NCI-H1930 (cell line): ENCODE measurements at regions not wholly inside any gene's neighbourhood (a gene's known extent, or its start where the extent isn't known, plus 50 kb on each side); places are given as distances from the start of the nearest gene placed in this dataset.
"Not testable (repeated sequence)": the region's sequence is repeated elsewhere in the genome, so short reads cannot be mapped to it uniquely, and the experiment has no call there.

ENCODE experiments used
- DNase-seq, 2 experiments: peaks; one replicate each; lab custom pipeline; 2025; lab: John Stamatoyannopoulos, UW

DNA sequence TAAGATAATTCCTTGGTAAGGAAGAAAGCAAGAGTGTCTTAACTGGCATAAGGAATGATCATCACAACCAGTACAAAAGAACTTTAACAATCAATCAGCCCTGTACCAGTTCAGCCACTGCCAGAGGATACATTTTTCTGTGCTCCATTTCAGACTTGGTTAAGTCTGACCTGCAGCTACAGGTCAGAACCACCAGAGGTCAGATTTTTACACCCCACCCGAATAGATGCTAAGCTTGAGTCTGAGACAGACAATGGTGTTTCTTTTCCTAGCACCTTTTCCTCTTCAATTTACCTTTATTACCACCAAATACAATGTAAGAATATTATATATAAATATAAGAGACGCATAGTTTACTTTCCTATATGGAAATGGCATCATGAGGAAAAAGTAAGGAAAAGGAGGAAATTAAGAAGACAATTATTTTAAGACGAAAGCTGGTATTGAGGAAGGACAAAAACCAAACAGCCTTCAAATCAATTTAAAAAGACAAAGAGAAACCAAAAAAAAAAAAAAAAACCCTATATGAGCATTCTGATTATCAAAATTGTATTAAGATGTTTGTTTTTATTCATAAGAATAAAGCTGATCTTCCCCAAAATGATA lies 215.3 kb upstream of the TTC29 start:
- peak; percentile 11 to 42 for DNase-seq

DNA sequence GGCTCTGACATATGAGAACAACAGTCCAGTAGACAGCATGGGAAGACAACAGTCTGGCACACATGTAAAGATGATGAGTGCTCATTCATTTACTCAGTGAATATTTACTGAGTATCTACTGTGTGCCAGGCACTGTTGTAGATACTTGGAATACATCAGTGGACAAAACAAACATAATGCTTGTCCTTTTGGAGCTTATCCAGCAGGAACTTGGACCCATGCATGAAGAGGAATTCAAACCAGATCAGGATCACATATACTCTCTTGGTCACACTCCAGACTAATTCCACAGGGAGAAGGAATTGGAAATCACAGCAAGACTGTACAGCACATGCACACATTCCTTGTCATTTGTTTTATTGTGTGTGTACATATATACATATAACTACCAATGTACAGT lies 217.6 kb upstream of the TTC29 start:
- DNase-seq: no peak

DNA sequence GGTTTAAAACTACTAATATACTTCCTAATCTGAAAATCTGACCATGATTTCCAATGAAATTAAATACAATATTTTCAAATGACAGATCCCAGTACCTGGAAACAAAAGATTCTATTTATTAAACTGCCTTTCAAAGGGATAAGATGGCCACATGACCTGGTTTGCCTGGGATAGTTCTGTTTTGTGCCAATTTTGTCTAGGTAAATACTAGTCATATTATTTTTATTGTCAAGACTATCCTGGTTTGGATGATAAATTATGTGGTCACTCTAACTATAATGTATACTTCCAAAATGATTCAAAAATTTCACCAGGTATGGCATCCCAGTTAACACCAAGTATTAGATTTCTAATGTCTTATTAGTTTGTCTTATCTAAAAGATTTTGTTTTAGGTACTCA lies 222.5 kb upstream of the TTC29 start:
- DNase-seq: not testable (repeated sequence)

DNA sequence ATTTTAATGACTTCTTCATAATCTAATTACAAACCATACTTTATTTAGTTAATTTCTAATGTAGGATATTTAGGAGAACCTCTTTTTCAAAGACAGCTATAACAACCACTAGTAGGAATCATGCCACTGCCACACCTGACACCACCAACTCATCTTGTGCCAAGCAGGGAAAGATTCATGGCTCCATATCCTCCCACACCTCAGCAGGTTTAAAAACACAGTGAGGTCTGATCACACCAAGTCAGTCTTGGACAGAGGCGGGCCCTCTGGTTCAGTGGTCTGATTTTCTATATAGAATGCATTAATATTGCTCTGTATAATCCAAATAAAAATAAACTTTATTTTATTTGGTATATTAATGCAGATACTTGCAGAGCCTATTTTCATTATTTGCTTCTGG lies 227.7 kb upstream of the TTC29 start:
- no peak for DNase-seq

DNA sequence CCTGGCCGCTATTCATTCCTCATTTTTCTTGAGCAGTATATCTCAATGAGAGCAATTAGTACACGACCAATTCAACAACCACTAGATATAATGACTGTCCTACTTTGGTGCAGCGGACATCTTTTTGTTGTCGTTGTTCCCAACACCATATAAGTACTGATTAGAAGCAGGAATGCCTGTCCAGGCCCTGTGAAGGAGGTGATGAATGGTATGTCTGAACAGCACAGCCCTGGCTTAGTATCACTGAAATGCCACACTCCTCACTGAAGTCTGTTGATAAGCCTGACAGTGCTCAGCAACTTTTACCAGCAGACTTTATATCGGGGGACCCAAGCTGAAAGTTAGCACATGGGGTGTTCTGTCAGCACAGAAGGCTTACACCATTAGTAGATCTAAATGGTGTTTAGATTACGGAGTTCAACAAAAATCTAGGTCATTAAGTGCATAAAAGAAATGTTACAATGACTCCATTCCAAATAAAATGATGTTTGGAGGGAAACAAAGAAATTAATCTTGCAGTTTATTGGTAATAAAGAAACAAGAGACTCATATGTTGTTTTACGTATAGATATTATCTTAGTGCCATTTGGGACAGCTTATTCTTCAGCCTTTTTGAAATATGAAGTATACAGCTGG lies 228.3 kb upstream of the TTC29 start:
- DNase-seq: no peak

DNA sequence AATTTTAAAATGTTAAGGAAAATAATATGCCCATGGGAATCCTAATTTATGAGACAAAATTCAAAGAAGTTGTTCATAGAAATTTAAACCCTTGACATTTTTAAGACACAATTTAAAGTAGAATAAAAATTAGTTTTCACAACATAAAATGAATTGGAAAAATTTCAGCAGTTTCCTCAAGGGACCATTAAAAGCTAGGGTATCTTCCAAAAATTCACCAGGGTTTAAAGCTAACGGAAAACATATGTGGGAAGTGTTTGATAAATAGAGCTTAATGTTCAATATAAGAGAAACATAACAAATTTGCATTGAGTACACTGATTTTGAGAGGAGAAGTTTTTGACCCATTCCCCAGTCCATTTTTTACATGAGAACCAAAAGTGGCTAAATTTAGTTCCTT lies 228.9 kb upstream of the TTC29 start:
- DNase-seq: no peak

DNA sequence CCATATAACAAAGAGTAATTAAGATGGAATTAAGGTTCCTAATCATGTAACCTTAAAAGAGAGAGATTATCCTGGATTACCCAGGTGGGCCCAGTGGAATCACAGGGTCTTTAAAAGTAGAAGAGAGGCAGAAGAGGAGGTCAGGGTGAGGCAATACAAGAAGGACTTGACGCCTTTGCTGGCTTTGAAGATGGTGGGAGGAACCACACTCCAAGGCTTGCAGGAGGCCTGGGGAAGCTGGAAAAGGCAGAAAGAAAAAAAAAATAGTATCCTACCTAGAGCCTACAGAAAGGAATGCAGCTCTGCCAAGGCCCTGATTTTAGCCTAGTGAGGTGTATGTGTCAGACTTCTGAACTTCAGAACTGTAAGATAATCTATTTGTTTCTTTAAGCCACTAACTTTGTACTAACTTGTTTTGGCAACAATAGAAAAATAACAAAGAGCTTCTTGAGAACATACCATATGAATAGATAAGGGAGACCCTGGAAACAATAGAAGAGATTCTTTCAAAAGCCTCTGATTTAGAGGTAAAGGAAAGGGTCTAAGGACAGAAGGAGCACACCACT lies 229.9 kb upstream of the TTC29 start:
- DNase-seq: no peak

DNA sequence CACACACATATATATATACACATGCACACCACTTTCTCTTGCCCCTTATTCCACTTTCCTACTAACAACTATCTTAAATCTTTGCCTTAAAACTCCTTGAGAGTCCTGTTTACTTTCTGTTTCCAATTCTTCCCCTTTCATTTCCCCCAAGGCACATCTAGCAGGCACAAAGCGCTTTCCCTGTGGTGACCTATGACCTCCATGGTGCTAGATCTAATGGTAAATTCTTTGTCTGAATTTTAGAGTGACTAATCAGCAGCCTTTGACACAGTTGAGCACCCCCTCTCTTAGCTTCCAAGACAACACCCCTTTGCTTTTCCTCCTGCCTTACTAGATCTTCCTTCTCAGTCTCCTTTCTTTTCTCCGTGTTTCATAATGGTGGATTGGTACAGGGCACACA lies 236.4 kb upstream of the TTC29 start:
- DNase-seq: no peak

DNA sequence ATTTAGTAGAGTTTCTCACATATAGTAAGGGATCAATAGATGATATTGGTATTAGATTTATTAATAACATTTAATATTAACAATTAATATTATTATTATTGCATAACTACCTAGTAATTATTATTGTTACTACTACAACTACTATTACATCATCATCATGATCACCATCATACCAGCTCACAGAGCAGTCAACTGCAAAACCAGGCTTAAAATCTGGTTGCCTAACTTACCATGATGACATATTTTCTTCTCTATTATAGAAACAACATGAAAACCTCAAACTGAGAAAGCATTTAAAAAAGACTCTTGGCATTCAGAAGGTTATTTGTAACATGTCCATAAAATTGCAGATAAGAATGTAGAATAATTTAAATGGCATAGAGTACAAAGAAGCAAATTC lies 247.0 kb upstream of the TTC29 start:
- DNase-seq: no peak

DNA sequence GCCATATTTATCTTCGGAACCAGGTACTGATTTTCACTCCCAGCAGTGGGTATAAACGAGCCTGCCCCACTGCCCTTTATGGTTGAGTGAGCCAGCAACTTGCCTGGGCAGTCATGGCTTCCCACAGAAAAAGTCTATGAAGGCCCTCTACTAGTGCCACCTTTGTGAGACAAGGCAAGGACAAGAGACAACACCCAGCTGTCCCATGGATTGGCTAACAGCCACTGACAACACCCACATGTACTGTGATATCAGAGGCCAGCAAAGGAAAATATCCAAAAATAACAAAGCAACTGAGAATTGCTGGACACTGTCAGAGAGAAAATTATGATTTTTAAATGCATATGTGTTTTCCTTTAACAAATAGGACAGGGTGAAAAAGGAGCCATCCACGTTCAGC lies 248.4 kb upstream of the TTC29 start:
- DNase-seq: no peak

DNA sequence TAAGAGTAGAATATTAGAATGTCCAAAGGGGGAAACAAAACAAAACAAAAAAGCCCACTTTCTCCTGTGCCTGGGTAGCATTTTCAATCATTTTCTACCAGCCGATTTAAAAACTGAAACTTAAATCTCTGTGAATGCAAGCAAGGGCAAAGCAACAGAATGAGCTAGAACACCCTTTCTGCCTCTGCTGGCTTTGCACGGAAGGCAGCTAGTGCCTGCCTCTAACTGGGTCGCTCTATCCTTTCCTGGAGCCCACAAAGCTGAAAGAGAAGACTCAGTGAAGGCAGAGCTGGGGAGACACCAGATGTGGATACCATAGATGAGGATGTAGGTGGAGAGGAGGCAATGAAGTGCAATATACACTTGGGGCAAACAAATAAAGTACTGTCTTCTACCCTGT lies 248.9 kb upstream of the TTC29 start:
- no peak for DNase-seq

DNA sequence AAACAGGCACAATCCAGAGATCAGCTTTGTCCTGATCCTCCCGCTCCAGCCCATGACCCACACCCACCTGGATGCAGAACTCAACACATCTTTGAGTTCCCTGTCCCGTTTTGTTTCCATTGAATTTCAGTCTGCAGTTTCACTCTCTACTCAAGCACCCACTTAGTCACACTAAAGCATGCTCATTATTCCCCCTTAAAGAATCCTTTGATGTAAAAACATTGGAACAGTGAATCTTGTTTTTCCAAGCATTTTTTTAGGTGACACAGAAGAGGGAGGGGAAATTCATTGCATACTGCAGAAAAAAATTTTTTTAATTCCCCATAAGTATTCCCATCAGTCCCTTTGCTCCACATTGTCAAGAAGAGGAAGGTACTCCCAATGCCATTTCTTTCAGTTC lies 249.7 kb upstream of the TTC29 start:
- DNase-seq: no peak

DNA sequence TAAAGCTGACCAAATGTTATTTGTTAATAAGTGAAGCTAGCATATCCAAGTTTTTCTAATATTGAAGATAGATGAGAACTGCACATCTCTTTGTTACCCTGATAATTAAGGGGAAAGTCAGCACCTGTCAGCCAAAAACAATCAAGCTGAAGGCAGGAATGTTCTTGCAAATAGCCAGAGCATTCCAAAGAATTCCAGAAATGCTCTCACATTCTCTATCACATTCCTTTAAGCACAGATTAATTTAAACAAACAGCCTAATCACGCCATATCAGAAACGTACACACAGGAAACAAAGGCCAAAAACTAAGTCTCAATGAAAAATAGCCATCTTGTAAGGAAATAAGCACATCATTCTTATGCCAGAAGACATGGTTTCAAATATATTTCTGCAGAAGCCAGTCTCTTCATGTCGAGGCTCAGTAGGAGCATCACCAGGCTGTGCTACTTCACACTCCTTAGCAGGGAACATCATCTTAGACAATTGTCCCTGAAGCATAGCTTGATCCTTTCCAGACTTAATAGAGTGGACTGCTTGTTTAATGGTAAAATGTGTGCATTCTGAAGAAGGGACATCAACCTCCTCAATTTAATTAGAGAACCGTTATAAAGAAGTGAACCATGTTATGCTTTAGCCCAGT lies 252.9 kb upstream of the TTC29 start:
- DNase-seq: no peak

DNA sequence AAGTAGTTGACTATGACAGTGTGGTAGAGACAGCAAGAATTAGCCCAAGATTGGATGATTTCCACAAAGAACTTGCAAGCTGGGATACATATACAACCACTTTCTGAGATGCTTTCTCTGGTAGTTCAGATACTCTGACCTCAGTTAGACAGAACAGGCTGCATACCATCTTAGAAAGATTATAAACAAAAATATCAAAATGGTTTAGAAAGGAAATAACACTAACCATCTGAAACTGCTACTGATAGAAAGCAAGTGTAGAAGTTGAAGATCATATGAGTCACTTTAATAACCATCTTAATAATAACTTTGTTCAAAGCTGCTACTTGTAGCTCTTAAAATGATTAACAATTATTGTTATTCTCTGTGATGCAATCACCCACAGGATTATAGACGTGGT lies 255.4 kb upstream of the TTC29 start:
- no peak for DNase-seq

DNA sequence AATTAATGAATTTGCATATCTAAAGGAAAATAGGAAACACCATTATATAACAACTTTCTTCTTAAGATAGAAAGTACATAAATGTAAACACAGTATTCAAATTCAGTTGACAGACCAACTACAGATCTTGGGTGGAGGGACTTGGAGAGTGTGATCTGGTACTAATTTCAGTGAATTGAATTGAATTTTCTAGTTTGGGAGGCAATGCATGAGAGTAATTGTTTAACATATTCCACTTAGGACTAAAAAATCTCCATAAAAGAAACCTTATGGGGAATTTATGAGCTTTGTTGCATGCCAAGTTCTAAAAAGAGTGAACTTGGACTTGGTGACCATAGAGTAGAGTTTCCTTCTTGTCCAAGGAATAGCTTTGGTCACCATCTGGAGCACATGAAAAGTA lies 261.1 kb upstream of the TTC29 start:
- DNase-seq: no peak

DNA sequence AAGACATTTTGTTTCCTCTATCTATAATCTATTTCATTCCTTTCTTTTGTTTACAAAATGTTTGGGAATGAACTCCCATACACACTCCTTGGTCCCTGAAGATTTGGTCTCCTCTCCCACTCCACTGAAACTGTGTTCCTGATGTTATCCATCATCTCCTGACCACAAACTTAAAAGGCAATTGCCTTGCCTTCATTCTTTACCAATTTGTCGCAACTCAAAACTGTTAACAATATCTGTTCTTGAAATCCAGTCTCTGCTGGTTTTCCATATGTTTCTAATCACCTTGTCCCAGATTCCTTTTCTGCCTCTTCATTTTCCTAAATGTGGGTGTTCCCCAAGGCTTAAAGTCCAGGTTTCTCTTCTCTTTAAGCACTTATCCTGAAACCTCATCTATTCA lies 262.2 kb upstream of the TTC29 start:
- no peak for DNase-seq

DNA sequence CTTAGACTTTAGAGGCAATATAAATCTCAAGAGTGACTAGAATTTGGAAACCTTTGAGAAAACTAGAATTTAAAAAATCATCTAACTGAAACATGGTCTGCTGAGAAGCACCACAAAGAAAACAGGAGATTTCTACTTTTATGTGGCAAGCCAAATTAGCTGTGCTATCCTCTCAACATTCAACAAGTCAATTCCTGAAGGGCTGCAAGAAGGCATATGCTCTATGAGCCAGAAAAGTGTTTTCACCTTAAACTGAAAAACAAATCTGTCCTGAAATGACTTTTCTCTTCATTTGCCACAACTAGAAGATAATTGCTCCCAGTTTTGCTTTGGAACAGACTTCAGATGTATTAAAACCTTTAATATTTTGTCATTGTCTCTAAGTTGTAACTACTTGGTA lies 263.2 kb upstream of the EDNRA start:
- DNase-seq: no peak

DNA sequence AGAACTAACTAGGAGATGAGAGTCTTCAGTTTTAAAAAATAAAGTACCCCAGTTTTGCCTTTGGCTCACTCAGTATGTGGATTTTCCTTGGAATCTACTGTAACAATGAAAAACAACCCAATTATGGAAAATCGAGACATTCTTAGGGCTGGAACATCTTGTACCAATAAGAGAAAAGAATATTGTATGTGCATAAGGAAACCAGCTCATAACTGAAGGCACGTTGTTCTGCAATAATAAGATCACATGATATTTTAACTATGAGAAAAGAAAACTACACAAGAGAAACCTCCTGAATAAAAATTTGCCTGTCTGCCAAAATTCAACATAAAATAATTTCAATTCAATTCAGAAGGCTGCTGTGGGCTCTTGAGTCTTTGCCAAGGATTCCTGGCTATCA lies 261.8 kb upstream of the EDNRA start:
- no peak for DNase-seq

DNA sequence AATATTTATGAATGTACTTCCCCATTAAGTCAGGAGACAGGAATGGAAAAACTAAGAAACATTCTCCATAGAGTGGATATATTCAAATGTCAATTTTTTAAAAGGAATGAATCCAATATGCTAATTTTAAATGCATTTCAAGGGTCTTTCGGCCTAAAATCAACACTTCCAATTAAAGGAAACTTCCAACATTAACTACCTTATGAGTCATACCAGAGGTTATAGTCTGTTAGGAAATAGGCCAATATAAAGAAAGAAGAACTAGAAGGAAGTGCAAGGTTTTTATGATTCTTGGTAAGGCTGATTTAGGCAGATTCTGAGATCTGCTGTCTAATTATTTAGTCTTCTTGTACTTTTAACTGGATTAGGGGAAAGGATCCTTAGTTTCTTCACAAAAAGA lies 260.1 kb upstream of the EDNRA start:
- no peak for DNase-seq

DNA sequence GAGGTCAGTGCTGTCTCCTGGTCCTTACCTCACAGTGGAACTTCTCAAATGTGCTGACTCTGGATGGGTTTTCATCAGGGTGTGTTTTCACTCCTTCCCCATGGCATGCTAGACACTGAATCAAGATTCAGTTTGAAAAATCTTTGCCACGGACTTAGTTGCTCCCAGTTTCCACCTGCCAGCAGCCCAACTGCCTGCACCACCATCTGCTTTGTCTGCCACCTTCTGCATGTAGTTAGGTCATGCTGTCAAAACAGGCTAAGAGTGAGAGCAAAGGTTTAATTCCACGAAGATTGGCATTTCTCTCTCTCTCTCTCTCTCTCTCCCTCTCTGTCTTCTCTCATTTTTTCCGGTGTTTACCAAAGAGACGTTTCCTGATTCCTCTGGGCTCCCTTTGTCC lies 258.0 kb upstream of the EDNRA start:
- no peak for DNase-seq

DNA sequence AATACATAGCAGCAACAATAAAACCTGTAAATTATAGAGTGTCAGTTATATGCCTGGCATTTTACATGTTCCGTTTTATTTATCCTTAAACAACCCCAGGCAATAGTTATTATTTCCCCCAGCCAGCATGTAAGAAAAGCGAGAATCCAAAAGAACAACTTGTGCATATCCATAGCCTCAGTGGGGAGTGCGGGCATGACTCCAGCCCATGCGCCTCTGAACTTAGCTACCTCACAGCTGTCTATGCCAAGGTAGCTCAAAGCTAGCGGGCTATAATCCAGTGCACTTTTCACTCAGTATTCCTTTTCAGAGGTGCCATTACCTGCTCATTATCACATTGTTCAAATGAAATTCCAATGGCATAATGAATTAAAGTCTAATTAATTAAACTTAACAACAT lies 257.3 kb upstream of the EDNRA start:
- DNase-seq: no peak

DNA sequence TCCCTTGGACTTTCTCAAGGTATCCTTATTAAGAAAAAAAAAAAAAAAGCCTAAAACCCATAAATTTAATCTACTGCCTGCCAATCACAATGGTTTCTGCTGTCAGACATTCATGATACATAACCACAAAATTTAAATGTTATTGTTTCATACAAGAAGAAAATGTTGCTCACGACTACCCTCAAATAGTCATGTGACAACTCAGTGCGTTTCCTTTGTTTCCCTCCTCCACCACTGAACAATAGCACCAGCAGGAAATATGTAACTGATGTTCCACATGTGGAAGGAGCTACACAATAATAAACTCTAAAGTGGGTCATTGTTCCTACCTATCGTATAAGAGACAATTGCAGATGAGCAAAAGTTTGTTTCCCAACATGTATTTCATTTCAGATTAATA lies 244.1 kb upstream of the EDNRA start:
- no peak for DNase-seq

DNA sequence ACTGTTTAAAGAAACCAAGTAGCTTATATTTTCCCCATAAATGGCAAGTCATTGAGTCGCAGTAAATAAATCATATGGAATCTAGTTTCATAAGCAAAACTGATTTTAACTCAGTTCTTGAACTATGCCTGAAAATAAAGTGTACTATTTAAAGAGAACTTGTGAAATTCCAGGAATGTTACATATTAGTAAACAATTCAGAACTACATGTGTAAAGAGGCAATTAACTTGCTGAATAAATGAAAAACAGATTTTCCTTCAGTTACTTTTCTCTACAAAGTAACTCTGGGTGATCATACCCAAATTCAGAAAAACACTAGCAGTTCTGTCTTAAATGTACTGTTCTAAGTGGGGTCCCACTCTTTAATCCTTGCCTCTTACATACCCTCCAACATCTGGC lies 236.1 kb upstream of the EDNRA start:
- DNase-seq: no peak

DNA sequence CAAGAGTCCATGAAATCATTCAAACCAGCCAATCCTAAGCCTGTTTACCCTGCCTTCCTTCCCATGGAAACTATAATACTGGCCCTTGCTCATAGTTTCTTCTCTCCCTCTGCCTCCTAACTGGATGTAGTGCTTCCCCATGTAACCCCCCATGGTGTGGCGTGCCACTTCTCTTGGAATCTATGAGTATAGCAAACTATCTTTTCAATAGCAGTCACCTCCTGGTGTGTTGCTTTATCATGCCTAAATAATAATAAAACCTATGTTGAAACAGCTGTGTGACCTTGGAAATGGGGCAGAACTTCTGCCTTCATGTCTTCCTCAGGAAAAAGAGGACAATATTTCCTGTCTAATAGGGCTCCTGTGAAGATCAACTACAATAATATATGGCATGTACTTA lies 234.8 kb upstream of the EDNRA start:
- DNase-seq: no peak
